GM23248 (cell line): ENCODE measurements at regions not wholly inside any gene's neighbourhood (a gene's known extent, or its start where the extent isn't known, plus 50 kb on each side); places are given as distances from the start of the nearest gene placed in this dataset.

Source experiments
- DNase-seq: peaks from one replicate; pipeline ENCODE4 v3.0.0-alpha.2; 2015
- H2AFZ ChIP-seq: fragments of 200-600 bp; sonication (generic); 2 replicates; pipeline ENCODE4 v1.6.1; 2016; ENCODE audit warnings: antibody characterized with exemption
- H3F3A ChIP-seq: fragments of 200-600 bp; sonication (generic); 2 replicates; pipeline ENCODE4 v1.6.1; 2016; ENCODE audit warnings: mild to moderate bottlenecking, antibody characterized with exemption, mixed run types; ENCODE audit not compliant: insufficient read depth
- H3K27ac ChIP-seq: fragments of 200-600 bp; sonication (generic); 2 replicates; pipeline ENCODE4 v1.5.1; 2016; ENCODE audit warnings: mild to moderate bottlenecking
- H3K27me3 ChIP-seq: fragments of 200-600 bp; sonication (generic); replicated peaks from 2 replicates; pipeline ENCODE4 v1.6.1; 2016; ENCODE audit warnings: mild to moderate bottlenecking; ENCODE audit not compliant: insufficient read depth
- H3K36me3 ChIP-seq: fragments of 200-600 bp; sonication (generic); 2 replicates; pipeline ENCODE4 v1.6.1; 2016; ENCODE audit warnings: low read depth, mild to moderate bottlenecking
- H3K4me1 ChIP-seq: fragments of 200-600 bp; sonication (generic); 2 replicates; pipeline ENCODE4 v1.6.1; 2016; ENCODE audit warnings: mild to moderate bottlenecking; ENCODE audit not compliant: insufficient read depth
- H3K4me2 ChIP-seq: fragments of 200-600 bp; sonication (generic); one replicate; pipeline ENCODE4 v1.6.1; 2016; ENCODE audit warnings: mild to moderate bottlenecking; ENCODE audit not compliant: unreplicated experiment
- H3K4me3 ChIP-seq: fragments of 200-600 bp; sonication (generic); 2 replicates; pipeline ENCODE4 v1.5.1; 2016; ENCODE audit warnings: mild to moderate bottlenecking
- H3K79me2 ChIP-seq: fragments of 200-600 bp; sonication (generic); 2 replicates; pipeline ENCODE4 v1.6.1; 2016; ENCODE audit warnings: mild to moderate bottlenecking; ENCODE audit not compliant: insufficient read depth
- H3K9ac ChIP-seq: fragments of 200-600 bp; sonication (generic); 2 replicates; pipeline ENCODE4 v1.6.1; 2016; ENCODE audit warnings: mild to moderate bottlenecking
- H3K9me2 ChIP-seq: fragments of 200-600 bp; sonication (generic); 2 replicates; pipeline ENCODE4 v1.6.1; 2016; ENCODE audit warnings: mixed run types, mild to moderate bottlenecking, moderate library complexity; ENCODE audit not compliant: insufficient read depth
- H3K9me3 ChIP-seq: fragments of 200-600 bp; sonication (generic); one replicate; pipeline ENCODE4 v1.6.1; 2017; ENCODE audit warnings: low read depth
- H4K20me1 ChIP-seq: fragments of 200-600 bp; sonication (generic); 2 replicates; pipeline ENCODE4 v1.6.0; 2016; ENCODE audit not compliant: insufficient read depth
- EZH2 ChIP-seq: fragments of 200-600 bp; sonication (generic); IDR thresholded peaks from 2 replicates; pipeline ENCODE4 v1.6.1; 2018; ENCODE audit warnings: antibody characterized with exemption, mild to moderate bottlenecking; ENCODE audit not compliant: insufficient read depth, poor library complexity, severe bottlenecking
- EZH2phosphoT487 ChIP-seq: fragments of 200-600 bp; sonication (generic); IDR thresholded peaks from 2 replicates; pipeline ENCODE4 v1.6.1; 2018; ENCODE audit warnings: antibody characterized with exemption, moderate library complexity, mild to moderate bottlenecking, low read depth; ENCODE audit not compliant: insufficient read depth
- WGBS, 2 experiments: methylation state at CpG; one replicate each; pipeline ENCODE4 v1.1.6; 2015 to 2017; ENCODE audit warnings: low lambda C conversion rate in 2 of 2, low coverage in 1 of 2; ENCODE audit errors: missing lambda C conversion rate in 2 of 2; 5-methylcytosine and 5-hydroxymethylcytosine counted together
- in situ Hi-C: fragments of 300-500 bp; cut with MboI; formaldehyde crosslinking; loops from 2 replicates; pipeline ENCODE4 v1.15.0; 2020

GRCh38 chr5:118733394-118733793 is 255.0 kb downstream of the DTWD2 start:
- Histone ChIP-seq H4K20me1 (no peaks in the 10 kb centered on the region), H3F3A (no peaks in the 10 kb centered on the region), H3K9ac (no peak overlapping the region), H3K4me3 (no peak overlapping the region), H3K27ac (no peak overlapping the region), H3K79me2 (no peaks in the 10 kb centered on the region), H3K27me3 (no peaks in the 10 kb centered on the region), H3K9me2 (no peaks in the 10 kb centered on the region), H3K36me3 (no peaks in the 10 kb centered on the region), H2AFZ (no peak overlapping the region), H3K9me3 (no peaks in the 10 kb centered on the region), H3K4me2 (no peak overlapping the region), H3K4me1 (no peaks in the 10 kb centered on the region)
- in situ Hi-C loops, result no loop called here
- WGBS, 2 experiments, result 42 to 46% methylated on average over 3 of the region's 3 CpGs
- DNase-seq, result no peak
- TF ChIP-seq EZH2phosphoT487, result no peak
- TF ChIP-seq EZH2, result no peak

- no peaks in the 10 kb centered on the region for H3K9me2 ChIP-seq
- DNase-seq, result no peak
- H3K9me3 ChIP-seq, result no peaks in the 10 kb centered on the region
- no peaks in the 10 kb centered on the region for H3K4me1 ChIP-seq
- H2AFZ ChIP-seq, result no peak overlapping the region
- no peak overlapping the region for H3K4me2 ChIP-seq
- WGBS, 2 experiments, result 38 to 40% methylated on average over 2 of the region's 2 CpGs
- H3F3A ChIP-seq, result no peaks in the 10 kb centered on the region
- in situ Hi-C loops, result no loop called here
- no peak for TF ChIP-seq EZH2phosphoT487
- TF ChIP-seq EZH2, result no peak
- no peaks in the 10 kb centered on the region for H3K27me3 ChIP-seq
- H3K36me3 ChIP-seq, result no peaks in the 10 kb centered on the region
- no peak overlapping the region for H3K27ac ChIP-seq
- H4K20me1 ChIP-seq, result no peaks in the 10 kb centered on the region
- no peak overlapping the region for H3K9ac ChIP-seq
- H3K79me2 ChIP-seq, result no peaks in the 10 kb centered on the region
- H3K4me3 ChIP-seq, result no peak overlapping the region
These were observed 260.2 kb downstream of the DTWD2 start for GRCh38 chr5:118728191-118728590.

- no peak overlapping the region for H3K9ac ChIP-seq
- no peak overlapping the region for H3K4me3 ChIP-seq
- H3K27ac ChIP-seq, result no peak overlapping the region
- in situ Hi-C loops, result no loop called here
- TF ChIP-seq EZH2phosphoT487 (no peak), EZH2 (no peak)
- DNase-seq, result no peak
- no peaks in the 10 kb centered on the region for H4K20me1 ChIP-seq
- H2AFZ ChIP-seq, result no peak overlapping the region
- H3K79me2 ChIP-seq, result no peaks in the 10 kb centered on the region
- H3K4me1 ChIP-seq, result no peaks in the 10 kb centered on the region
- H3K9me3 ChIP-seq, result no peaks in the 10 kb centered on the region
- H3F3A ChIP-seq, result no peaks in the 10 kb centered on the region
- no peaks in the 10 kb centered on the region for H3K27me3 ChIP-seq
- no peaks in the 10 kb centered on the region for H3K9me2 ChIP-seq
- WGBS, 2 experiments, result 10 to 25% methylated on average over 3 of the region's 3 CpGs
- H3K36me3 ChIP-seq, result no peaks in the 10 kb centered on the region
- H3K4me2 ChIP-seq, result no peak overlapping the region
These were observed 261.5 kb downstream of the DTWD2 start for GRCh38 chr5:118726891-118727290.

- Histone ChIP-seq H3K9ac (no peak overlapping the region), H4K20me1 (no peaks in the 10 kb centered on the region), H3K27ac (no peak overlapping the region), H3K4me3 (no peak overlapping the region), H3K36me3 (no peaks in the 10 kb centered on the region), H3K79me2 (no peaks in the 10 kb centered on the region), H2AFZ (no peak overlapping the region), H3F3A (no peaks in the 10 kb centered on the region), H3K4me2 (no peak overlapping the region), H3K9me2 (no peaks in the 10 kb centered on the region), H3K4me1 (no peaks in the 10 kb centered on the region), H3K9me3 (no peaks in the 10 kb centered on the region), H3K27me3 (no peaks in the 10 kb centered on the region)
- no peak for DNase-seq
- in situ Hi-C loops, result no loop called here
- TF ChIP-seq EZH2 (no peak), EZH2phosphoT487 (no peak)
These were observed 265.4 kb downstream of the DTWD2 start for GRCh38 chr5:118723021-118723338.
